NCI-H2227 (cell line): ENCODE measurements at regions not wholly inside any gene's neighbourhood (a gene's known extent, or its start where the extent isn't known, plus 50 kb on each side); places are given as distances from the start of the nearest gene placed in this dataset.
"Not testable (repeated sequence)": the region's sequence is repeated elsewhere in the genome, so short reads cannot be mapped to it uniquely, and the experiment has no call there.

ENCODE experiments used
- DNase-seq: peaks from one replicate; lab custom pipeline; 2025; ENCODE audit not compliant: unreplicated experiment; lab: John Stamatoyannopoulos, UW

DNA sequence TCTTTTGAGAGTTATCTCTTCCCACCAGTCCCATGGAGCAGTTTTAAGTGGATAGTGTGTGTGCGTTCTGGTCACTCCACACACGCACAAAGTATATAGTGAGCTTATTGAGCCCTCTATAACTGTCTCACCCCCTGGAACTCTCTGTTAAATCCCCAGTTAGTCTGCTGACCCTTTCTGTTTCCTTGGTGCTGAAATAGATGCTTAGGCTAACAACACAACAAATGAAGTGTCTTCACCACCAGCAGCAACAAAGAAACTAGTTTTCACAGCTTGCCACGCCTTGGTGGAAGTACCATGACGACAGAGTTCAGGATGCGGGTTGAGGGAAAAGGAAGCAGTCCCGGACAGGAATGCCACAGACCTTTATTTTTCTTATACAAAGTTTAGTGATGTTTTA lies 203.5 kb upstream of the TMEFF2 start:
- no peak for DNase-seq

DNA sequence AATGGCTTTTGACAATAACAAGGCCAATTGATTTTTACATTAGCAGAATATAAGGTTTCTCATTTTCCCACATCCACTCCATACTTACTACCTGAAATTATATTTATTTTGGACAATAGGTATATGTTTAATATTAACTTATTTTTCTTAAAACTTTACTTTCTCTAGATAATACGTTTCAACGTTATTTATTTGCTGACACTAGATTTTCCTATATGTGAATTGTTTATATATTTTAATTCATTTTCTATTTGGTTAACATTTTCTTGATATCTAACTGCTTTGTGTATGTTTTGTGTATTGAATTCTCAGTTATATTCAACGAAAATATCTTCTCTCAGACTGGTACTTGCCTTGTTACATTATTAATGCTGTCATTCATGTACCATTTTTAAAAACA lies 199.9 kb upstream of the TMEFF2 start:
- DNase-seq: no peak

DNA sequence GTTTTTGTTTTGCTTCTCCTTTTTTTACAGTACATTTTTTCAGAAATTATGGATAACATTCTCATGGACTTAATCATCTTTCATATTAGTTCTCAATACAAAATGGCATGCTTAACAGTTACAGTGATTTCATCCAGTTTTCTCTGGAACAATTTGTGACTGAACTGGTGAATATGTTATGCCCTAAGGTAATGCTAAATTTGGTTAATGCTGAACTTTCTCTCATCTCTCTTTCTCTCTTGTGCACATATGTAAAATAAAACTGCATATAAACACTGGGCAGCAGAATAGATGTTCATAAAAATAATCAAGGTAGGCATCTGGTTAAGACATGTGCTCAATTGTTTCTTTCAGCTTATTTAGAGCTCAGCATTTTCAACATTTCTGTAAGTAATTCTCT lies 196.3 kb upstream of the TMEFF2 start:
- DNase-seq: no peak

DNA sequence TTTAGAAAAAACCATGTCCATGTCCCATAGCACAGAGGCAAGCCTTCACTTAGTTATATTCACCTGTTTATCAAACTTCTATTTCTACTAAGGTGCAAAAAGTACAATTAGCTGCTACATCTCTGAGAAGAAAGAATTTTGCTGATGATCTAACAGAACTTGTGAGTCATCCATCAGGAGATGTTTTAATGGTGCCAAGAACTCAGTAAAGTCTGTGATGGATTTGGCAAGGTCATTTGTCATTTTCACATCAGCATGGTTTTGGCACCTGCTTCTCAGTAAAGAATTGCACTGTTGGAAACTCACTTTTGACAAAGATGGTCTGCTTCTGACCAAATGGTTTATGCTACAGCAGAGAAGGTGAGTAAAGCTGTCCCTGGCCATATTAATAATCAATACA lies 195.7 kb upstream of the TMEFF2 start:
- no peak for DNase-seq

DNA sequence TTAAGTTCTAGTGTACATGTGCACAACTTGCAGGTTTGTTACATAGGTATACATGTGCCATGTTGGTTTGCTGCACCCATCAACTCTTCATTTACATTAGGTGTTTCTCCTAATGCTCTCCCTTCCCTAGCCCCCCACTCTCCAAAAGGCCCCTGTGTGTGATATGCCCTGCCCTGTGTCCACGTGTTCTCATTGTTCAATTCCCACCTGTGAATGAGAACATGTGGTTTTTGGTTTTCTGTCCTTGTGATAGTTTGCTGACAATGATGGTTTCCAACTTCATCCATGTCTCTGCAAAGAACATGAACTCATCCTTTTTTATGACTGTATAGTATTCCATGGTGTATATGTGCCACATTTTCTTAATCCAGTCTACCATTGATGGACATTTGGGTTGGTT lies 189.5 kb upstream of the TMEFF2 start:
- not testable (repeated sequence) for DNase-seq

DNA sequence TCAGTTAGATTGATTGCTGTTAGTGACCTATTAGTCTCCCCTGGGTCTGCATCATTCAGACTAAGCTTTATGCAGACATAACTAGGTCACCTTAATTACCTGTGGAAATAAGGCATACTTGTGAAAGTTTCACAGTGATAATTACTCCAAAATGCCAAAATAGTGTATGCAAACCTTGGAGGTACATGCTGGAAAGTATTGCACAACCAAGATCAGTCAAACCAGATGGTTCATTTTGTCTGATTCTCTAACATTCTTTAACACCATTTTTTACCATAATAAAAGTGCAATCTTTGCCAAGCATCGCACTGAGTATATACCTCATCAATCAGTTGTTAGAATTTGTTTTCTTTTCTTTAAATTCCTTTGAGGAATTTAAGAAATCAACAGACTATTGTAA lies 186.3 kb upstream of the TMEFF2 start:
- DNase-seq: no peak

DNA sequence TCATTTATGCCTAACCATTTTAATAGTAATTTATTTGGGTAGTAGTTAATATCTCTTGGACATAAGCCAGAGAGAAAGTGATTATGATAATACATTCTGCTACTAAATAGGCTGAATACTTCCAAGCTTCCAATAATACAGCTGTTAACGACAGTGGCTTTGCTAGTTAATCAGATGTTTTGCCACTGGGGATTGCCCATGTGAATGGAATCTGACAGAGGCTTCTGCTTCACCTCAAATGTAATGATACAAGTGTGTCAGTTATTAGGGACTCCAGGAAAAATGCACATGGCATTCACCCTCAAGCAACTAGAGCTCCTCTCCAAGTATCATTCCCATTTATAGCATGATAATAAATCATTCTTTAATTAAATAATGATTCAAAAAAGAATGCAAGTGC lies 185.0 kb upstream of the TMEFF2 start:
- no peak for DNase-seq

DNA sequence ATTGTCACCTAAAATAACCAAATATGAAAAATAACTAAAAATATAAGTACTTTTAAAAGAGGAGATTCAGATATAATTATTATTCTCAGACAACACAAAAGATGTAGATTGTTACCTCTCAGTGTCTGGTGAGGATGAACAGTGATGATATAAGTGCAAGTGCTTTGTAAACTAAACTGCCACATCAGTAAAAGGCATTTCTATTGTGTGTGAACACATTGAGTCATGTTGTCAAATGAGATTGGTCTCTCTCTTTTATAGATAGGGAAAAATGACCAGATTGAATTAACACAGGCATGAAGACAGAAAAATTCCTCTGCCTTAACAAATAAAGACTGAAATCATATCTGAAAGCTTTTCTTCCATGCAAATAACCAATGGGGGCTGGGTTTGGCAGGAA lies 182.4 kb upstream of the TMEFF2 start:
- no peak for DNase-seq

DNA sequence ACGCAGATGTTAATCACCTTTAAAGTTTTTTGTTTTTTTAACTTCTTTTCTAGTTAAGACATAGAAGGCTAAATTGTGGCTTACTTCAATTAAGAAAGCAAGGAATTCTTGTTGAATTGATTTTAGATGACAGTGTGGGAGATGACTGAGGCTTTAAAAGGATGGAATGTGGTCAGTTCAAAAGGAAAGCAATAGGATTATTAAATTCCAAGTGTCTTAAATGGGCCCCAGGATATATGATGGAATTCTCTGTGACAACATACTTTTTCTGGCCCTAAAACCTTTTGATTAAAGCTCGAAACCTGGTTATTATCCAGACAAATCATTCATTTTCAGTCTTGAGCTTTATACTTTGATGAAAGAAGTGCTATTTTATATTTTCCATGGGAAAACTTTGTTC lies 179.0 kb upstream of the TMEFF2 start:
- no peak for DNase-seq

DNA sequence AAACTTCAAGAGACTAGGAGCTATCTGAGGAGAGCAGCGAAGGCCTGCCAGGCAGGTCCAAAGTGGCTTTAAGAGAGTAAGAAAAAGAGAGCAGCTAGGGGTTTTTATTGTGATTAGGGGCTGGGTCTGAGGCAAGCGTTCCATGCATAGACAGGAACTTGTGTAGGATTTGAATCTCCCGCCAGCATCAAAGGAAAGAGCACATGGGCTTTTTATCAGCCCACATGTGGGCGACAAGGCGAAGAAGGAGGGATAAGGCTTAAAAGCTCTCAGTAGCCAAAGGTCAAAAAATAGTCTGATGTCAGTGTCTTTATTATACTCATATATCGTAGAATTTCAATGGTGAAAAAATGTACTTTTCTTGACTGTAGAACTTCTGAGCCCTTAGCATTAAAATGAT lies 178.5 kb upstream of the TMEFF2 start:
- no peak for DNase-seq

DNA sequence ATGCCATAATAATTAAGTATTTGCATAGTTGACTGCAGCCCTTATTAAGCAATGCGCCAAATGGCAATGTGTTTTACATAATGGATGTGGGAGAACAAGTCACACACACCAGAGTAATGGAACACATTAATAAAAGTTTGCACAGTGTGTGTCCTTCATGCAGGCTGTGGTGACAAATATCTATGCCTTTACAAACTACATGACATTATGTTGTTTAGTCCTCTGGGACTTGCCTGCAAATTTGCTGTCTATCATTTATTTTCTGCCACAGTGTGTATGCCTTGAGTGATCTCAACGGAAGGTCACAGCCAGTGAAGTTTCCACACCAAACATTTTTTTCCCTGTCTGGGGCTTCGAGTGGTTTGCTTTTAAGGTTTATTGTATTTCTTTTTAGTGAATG lies 175.2 kb upstream of the TMEFF2 start:
- DNase-seq: no peak

DNA sequence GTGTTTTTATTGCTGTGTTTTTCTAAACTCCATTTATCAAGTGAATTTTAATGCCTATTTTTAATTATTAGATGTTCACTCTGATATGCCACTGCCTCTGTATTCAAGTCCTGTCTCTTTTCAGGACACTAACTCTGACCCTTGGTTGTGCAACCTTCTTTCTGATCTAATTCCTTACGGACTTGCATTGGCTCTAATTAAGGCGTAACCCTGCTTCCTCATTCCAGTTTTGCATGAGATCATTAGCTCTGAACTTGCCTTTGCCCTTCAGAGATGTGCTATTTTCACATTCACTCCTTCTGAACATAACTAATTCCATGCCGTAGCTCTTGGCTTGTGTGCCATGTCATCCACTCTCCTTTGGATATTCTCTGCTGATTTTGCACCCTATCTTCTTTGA lies 162.5 kb upstream of the TMEFF2 start:
- no peak for DNase-seq

DNA sequence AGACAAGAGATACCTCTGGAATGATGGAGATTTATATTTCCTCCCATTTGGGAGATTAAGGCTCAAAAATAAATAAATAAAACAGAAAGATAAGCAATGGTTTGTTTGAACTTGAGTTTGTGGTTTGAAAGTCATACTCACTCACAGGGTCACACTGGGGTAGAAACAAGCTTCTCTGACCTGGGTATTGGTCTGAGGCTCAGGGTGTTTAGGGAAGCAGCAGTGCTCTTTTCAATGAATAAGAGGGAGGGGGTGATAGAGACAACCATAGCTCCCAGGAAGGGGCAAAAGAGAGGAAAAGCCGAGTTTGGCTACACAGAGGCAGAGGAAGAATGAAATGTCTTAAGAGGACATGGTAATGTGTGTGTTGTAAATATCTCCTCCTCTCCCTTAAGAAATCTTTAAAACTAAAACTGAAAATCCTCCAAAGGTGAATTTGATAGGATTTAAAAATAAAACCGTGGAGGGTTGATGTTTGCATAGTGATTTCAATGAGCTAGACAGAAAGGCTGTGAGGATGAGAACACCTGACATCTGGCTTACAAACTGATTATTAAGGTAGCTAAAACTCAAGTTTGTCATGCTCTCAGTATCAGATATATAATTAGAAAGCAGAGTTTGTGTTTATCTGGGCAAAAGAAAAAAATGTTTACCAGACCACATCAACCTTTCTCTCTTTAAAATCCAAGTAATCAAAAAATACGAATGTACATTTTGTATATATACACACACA lies 159.9 kb upstream of the TMEFF2 start:
- no peak for DNase-seq

DNA sequence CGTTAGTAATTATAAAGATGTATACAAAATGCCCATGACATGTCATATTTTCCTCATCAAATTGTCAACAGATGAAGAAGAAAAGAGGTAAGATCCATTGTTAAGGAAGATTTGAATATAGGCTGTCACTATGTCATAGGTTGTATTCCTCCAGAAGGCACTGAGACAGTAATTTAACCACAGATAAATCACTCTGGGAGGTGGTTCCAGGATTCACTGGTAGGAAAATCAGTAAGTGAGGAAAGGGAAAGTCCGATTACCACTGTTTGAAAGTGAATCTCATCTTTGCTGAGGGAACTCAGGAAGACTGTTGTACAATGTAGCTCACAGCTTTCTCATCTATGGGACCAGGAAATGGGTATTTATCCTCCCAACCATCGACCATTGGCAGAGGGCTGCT lies 152.8 kb upstream of the TMEFF2 start:
- no peak for DNase-seq

DNA sequence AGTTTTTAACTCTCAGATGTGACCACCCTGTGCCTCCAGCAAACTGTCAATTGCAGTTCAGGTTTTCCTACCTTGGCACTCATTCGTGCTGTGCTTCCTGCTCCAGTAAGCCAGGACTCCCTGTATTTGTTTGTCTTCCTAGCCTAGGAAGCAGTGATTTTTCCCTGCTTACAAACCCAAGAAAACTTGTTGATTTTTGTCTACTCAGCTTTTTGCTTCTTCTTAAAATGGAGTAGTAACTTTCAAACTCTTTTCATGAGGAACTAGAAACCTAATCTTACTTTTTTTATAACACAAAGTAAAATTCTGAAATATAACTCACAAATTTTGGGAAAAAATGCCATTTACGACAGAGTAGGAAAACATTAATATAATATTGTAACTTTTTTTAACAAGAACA lies 150.6 kb upstream of the TMEFF2 start:
- no peak for DNase-seq

DNA sequence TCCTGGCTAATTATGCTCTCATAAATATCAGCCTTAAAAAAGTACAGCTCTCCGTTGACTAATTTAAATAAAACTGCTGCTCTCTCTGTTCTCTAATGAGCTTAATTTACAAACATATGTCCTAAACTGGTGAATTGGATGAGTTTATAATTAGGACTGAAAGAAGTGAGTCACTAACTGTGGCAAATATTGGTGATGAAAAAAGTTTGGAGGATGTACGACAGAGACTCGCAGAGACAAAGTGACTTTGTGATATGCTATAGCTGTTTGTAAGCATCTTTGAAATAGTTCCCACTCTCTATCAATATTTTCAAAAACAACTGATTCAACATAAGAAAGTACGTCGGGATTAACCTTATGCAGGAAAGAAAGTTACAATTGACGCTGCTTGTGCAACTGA lies 138.9 kb upstream of the TMEFF2 start:
- DNase-seq: no peak

DNA sequence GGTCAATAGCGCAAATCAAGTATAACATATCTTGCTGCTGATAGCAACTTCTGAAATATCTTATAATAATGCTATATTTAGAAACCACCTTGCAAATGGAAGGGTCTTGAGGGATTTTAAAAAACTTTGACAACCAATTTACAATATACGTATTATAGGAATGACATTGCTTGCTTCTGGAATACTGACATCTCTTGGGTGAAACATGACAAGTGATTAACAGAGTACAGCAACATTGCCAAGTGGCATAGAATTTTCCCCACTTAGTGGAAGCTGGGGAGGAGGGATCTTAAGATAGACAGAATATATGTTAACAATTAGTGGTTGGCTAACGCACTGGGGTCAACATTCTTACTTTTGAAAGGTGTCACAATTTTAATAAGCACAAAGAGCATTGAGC lies 133.6 kb upstream of the TMEFF2 start:
- DNase-seq: no peak

DNA sequence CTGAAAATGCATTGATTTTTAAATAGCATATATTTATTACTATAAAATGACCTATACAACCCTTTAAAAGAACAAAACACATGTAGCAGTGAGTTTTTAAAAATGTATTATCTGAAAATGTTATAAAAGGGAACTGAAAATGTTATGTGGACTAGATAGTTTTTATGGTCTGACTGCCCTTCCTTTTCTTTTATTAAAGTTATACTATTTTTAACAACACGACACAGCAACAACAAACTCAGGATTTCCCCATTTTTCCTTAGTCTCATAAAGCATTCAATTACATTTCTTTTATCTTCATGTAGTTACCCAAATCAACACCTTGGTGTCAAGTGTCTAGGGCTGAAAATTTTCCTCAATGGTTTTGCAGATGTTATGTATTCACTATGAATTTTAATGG lies 132.8 kb upstream of the TMEFF2 start:
- DNase-seq: no peak

DNA sequence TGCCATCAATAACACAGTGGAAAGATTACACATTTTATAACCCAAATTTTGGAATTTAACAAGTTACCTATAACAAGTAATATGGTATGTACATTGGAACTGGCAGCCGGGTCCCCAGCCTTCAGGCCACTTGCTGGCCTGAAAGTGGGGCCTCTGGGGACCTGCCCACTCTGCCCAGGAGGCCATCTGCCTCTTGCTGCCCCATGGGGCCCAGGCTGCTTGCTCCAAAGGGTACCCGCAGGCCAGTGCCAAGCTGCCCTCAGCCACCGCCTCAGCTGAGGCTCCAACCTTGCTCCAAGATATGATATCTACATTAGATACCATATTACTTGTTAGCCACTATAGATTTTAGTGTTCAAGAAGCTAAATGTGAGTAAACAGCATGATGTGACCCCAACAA lies 120.8 kb upstream of the TMEFF2 start:
- DNase-seq: no peak

DNA sequence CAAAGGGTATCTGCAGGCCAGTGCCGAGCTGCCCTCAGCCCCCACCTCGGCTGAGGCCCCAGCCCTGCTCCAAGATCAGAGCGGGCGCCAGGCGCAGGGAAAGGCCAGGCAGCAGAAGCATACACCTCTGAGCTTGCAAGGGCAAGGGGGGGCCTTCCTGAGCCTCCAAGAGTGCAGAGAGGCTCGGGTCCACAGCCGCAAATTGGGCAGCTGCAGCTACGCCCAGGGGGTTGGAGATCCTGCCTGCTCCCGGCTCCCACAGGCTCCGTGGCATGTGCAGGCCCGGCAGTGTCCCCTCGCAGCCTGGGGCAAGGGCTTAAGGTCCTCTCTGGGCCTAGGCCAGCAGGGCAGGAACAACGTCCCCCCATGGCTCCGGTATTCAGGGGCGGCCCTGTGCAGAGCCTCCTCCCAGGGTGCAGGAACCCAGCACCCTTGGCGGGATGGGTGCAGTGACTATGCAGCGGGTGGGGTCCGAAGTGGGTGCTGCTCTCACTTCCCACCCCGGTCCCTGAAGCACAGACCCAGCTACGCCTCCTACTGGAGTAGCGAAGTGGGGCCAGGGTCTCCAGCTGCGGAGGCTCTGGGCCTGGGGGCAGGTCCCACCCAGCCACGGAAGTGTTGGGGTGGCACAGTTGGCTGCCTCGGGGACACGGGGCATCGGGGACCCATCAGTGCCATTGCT lies 120.2 kb upstream of the TMEFF2 start:
- no peak for DNase-seq

DNA sequence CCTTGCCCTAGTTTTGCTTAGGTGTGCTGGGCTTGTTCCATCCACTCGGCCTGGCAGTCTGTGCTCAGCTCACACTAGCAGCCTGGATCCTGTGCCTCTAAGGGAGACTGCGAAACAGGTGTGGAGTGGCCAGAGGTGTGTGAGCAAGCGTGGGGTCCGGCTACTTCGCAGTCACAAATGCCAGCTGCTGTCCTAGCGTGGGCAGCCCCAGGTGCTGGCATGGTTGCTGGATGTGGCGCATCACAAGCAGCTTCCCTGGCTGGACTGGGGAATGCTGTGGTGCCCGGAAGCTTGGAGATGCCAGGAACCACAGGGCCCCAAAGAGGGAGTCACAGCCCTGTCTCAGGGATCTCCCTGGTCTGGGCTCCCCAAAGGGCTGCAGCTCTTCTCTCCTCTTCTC lies 119.0 kb upstream of the TMEFF2 start:
- no peak for DNase-seq

DNA sequence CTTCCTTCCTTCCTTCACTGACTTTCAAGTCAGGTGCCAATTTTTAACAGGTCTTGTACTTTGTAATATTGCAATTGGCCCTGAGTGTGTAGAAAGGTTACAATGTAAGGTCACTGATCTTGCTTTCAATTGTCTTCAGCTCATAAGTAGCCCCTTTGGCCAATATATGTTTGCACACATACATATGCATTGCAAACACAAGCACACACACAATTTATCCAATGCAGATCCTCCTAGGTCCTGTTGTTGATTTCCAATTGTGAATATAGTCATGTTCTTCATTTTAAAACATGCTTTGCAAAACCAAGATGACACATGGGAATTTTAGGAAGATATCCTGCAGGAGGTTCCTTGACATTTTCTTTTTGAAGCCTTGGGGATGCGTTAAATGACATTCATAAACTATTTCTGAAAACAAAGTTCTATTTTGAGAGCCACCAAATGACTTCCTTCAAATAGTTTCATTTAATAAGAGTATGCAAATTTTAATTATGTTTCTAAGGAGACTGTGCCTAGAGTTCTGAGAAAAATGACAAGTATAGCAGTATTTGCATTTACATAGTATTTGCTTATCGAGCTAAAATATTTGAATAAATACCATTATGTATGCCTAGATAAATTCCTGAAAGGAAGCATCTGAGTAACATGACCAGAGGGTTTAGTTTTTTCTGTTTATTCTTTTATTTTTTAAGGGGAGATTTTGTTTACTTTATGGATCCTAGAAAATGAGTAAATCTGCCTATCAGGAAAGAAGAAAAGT lies 117.1 kb upstream of the TMEFF2 start:
- no peak for DNase-seq
